ENCODE measurements at regions not wholly inside any gene's neighbourhood (a gene's known extent, or its start where the extent isn't known, plus 50 kb on each side); places are given as distances from the start of the nearest gene placed in this dataset.
A peak's percentile ranks its signal among the peaks of the same experiment; 100 is the strongest.

DNA sequence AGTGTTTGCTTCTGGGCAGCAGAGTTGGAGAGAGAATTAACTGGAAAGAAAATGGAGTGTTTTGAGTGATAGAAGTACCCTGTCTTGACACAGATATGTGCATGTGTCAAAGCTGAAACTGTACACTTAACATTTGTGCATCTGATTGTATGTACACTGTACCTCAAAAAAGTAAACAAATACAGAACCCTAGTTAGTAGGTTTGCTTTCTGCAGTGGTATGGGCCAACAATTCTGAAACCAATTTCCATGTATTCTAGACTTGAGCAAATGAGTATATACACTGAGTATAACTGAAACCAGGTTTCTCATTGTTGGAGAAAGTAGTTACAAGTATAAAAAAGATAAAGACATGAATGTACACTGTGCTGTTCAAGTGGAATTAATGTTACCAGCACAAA lies 52.4 kb downstream of the ELAPOR2 start:
- no peak overlapping the region for H3K4me3 ChIP-seq (ENCODE audit: low read length)
- no peak for DNase-seq (ENCODE audit: low read depth)
- no peak for TF ChIP-seq CTCF (conservative IDR thresholded peaks at IDR 0.05; ENCODE audit: low read length)

DNA sequence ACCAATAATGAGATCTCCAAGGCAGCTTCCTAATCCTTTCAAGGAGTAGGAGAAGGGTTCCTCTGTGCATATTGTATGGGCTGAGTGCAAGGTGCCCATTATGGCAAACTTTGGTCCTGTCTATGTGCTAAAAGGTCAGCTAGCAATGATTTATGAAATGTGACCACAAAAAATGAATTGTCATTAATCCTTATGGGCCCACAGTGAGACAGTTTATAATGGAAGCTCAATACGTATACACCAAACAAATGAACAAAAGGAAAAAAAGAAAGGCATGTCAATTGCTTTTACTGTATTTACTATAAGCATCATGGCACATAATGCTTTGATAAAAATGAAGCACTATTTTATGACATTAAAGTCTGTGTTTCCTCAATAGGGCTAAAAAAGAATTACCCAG lies 54.5 kb downstream of the ELAPOR2 start:
- no peak for DNase-seq (ENCODE audit: low read depth)
- TF ChIP-seq CTCF (conservative IDR thresholded peaks at IDR 0.05; ENCODE audit: low read length): no peak

DNA sequence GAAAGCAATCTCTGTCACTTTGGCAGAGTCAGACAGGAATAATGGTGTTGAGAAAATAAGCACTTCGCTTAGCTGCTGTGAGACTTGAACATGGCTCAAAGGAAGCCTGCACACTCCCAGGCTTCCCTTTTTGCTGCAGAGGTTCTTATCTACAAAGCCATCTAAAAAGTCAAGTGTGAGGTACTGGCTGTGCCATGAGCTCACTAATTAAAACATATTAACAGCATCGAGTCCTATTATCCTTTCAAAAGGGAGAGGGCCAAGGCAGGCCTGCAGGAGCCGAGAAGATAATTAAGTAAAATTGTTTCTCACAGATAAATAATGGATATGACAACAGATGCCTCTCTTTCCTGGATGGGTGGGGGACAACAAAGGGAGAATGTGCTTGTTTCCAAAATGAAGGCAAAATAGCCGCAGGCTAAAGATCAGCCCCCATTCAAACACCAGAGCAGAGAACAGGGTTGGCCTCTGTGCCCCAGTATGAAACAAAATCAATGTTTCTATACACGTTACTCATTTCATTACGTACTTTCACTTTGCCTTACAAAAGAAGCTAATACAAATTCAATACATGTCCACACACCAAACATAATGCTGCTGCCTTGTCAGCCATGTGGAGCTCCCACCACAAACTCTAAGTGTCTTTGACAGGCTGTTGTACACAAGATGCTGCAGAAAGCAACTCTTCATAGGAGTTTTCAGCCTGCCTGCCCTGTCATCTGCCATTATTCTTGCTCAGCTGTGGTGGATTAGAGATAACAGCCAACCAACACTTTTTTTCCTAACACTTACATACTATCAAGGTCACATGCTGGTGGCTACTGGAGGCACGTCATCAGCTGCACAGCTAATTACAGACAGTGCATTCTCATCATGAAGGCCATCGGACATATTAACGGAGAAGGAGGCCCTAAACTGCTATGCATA lies 55.3 kb downstream of the ELAPOR2 start:
- no peak for DNase-seq (ENCODE audit: low read depth)

More for the DNA sequence above, 54.5 kb downstream of the ELAPOR2 start:
- H3K4me3 ChIP-seq (ENCODE audit: low read length): no peak overlapping the region

DNA sequence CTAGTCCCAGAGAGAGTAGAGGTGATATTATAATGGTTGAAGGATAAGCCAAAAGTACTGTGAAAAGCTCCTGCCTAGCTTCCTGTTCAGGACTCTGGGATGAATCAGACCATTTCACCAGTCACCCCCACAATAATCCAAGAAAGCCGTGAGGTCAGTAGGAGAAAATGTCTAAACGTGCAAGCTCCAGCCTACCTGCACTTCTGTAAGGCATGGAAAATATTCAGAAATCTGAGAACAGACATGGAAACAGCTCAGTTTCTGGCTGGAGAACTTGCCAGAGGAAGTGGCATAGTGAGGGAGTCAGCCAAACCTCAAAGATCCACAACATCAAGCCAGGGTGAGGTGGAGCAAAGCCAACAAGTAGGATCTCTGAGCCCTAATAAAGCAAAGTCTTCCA lies 58.2 kb downstream of the ELAPOR2 start:
- peak; percentile 64 for DNase-seq (ENCODE audit: low read depth)
- TF ChIP-seq CTCF (conservative IDR thresholded peaks at IDR 0.05; ENCODE audit: low read length): no peak
- no peak overlapping the region for H3K4me3 ChIP-seq (ENCODE audit: low read length)

More for the DNA sequence above, 55.3 kb downstream of the ELAPOR2 start:
- H3K4me3 ChIP-seq (ENCODE audit: low read length): no peak overlapping the region
- TF ChIP-seq CTCF (conservative IDR thresholded peaks at IDR 0.05; ENCODE audit: low read length): no peak

- DNase-seq (ENCODE audit: low read depth): peak; percentile 23
These were observed 59.1 kb downstream of the ELAPOR2 start for GRCh38 chr7:87000344-87000743.

DNA sequence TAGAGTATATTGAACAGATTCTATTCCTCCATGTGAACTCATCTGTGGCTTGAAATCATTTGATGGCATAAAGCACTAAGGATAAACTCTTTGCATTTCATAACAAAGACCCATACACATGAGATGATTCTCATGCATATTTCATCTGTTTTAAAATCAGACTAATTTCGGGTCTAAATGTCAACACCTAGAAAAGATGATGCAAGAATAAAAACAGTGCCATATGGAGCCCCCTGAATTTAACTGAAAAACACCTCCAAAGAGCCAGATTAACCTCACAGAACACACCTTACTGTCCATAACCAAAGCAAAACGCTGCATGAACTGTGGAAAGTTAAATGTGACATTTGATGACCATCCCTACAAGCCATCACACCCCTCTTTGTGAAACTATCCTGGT lies 59.7 kb downstream of the ELAPOR2 start:
- H3K4me3 ChIP-seq (ENCODE audit: low read length): no peak overlapping the region
- no peak for TF ChIP-seq CTCF (conservative IDR thresholded peaks at IDR 0.05; ENCODE audit: low read length)
- DNase-seq (ENCODE audit: low read depth): no peak

More at GRCh38 chr7:87000344-87000743, 59.1 kb downstream of the ELAPOR2 start:
- H3K4me3 ChIP-seq (ENCODE audit: low read length): no peak overlapping the region
- no peak for TF ChIP-seq CTCF (conservative IDR thresholded peaks at IDR 0.05; ENCODE audit: low read length)

DNA sequence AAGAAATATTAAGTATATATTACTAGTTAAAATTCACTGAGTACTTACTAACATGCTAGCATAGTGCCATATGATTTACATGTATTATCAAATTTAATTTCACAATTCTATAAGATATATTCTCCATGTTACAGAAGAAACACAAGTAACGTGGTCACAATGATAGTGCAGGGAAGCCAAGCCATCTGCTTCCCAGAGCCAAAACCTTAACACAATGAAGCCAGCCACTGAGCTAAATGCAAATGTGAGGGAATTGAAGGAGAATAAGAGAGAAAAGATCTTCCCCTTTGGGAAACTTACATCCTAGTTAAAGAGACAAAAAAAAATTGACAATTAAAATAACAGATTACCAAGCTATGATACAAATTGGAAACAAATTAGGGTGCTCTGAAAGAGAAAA lies 63.6 kb downstream of the ELAPOR2 start:
- H3K4me3 ChIP-seq (ENCODE audit: low read length): no peak overlapping the region
- no peak for DNase-seq (ENCODE audit: low read depth)
- TF ChIP-seq CTCF (conservative IDR thresholded peaks at IDR 0.05; ENCODE audit: low read length): no peak
